SIG-M5 treated with dmso at 0.1 percent for 504 hours (cell line): ENCODE measurements at regions not wholly inside any gene's neighbourhood (a gene's known extent, or its start where the extent isn't known, plus 50 kb on each side); places are given as distances from the start of the nearest gene placed in this dataset.

Experiments
- DNase-seq: peaks from one replicate; lab custom pipeline; 2025; ENCODE audit not compliant: unreplicated experiment; lab: John Stamatoyannopoulos, UW

- no peak for DNase-seq
Observed at GRCh38 chr10:10618139-10618538, 399.5 kb upstream of the CELF2 start.

GRCh38 chr10:10623958-10624566 lies 393.6 kb upstream of the CELF2 start:
- DNase-seq, result no peak

GRCh38 chr10:10624567-10624962 lies 393.1 kb upstream of the CELF2 start:
- no peak for DNase-seq

- DNase-seq, result no peak
Observed at GRCh38 chr10:10625491-10625890, 392.2 kb upstream of the CELF2 start.

- no peak for DNase-seq
Observed at GRCh38 chr10:10626734-10627133, 390.9 kb upstream of the CELF2 start.

- DNase-seq, result no peak
Observed at GRCh38 chr10:10627414-10627813, 390.3 kb upstream of the CELF2 start.

GRCh38 chr10:10629512-10629911 lies 388.2 kb upstream of the CELF2 start:
- DNase-seq, result no peak

GRCh38 chr10:10630281-10630680 lies 387.4 kb upstream of the CELF2 start:
- DNase-seq, result no peak

- no peak for DNase-seq
Observed at GRCh38 chr10:10630782-10631181, 386.9 kb upstream of the CELF2 start.

- no peak for DNase-seq
Observed at GRCh38 chr10:10642189-10642588, 375.5 kb upstream of the CELF2 start.

GRCh38 chr10:10642751-10643150 lies 374.9 kb upstream of the CELF2 start:
- no peak for DNase-seq

GRCh38 chr10:10644008-10644646 lies 373.5 kb upstream of the CELF2 start:
- no peak for DNase-seq

GRCh38 chr10:10644676-10645385 lies 372.8 kb upstream of the CELF2 start:
- no peak for DNase-seq

GRCh38 chr10:10647331-10647730 lies 370.3 kb upstream of the CELF2 start:
- DNase-seq, result no peak

- DNase-seq, result no peak
Observed at GRCh38 chr10:10657139-10657760, 360.4 kb upstream of the CELF2 start.

GRCh38 chr10:10658172-10658785 lies 359.4 kb upstream of the CELF2 start:
- no peak for DNase-seq

- no peak for DNase-seq
Observed at GRCh38 chr10:10660054-10660453, 357.6 kb upstream of the CELF2 start.

GRCh38 chr10:10661176-10661575 lies 356.5 kb upstream of the CELF2 start:
- DNase-seq, result no peak

- DNase-seq, result no peak
Observed at GRCh38 chr10:10662716-10663408, 354.8 kb upstream of the CELF2 start.

- no peak for DNase-seq
Observed at GRCh38 chr10:10663622-10664021, 354.1 kb upstream of the CELF2 start.

- DNase-seq, result no peak
Observed at GRCh38 chr10:10665750-10666149, 351.9 kb upstream of the CELF2 start.
